Naive B cell (primary cell): ENCODE measurements at regions not wholly inside any gene's neighbourhood (a gene's known extent, or its start where the extent isn't known, plus 50 kb on each side); places are given as distances from the start of the nearest gene placed in this dataset.

ENCODE experiments used
- ATAC-seq, 2 donors: fragments of 150-1000 bp; cut with Tn5 transposase; 2 replicates each; pipeline ENCODE4 v1.10.0; 2021; ENCODE audit warnings: low read depth in 2 of 2, mild to moderate bottlenecking in 2 of 2, moderate library complexity in 2 of 2
- DNase-seq: peaks from one replicate; pipeline ENCODE4 v3.0.0; 2022
- H3K27ac Mint-ChIP-seq, 6 donors: one replicate each; pipeline ENCODE4 v1.8.0; 2020 to 2022; ENCODE audit warnings: mild to moderate bottlenecking in 6 of 6, mixed read lengths in 6 of 6, moderate library complexity in 5 of 6, inconsistent platforms in 2 of 6
- H3K27me3 Mint-ChIP-seq, 3 donors: one replicate each; pipeline ENCODE4 v1.8.0; 2021 to 2022; ENCODE audit warnings: mixed read lengths in 3 of 3, mild to moderate bottlenecking in 1 of 3
- H3K36me3 Mint-ChIP-seq, 2 donors: one replicate each; pipeline ENCODE4 v1.8.0; 2020 to 2022; ENCODE audit warnings: mixed read lengths in 2 of 2, inconsistent platforms in 1 of 2, mild to moderate bottlenecking in 1 of 2
- H3K4me1 Mint-ChIP-seq, 3 donors: one replicate each; pipeline ENCODE4 v1.8.0; 2020 to 2022; ENCODE audit warnings: mixed read lengths in 3 of 3, inconsistent platforms in 1 of 3, mild to moderate bottlenecking in 1 of 3, moderate library complexity in 1 of 3
- H3K4me3 Mint-ChIP-seq, 8 donors: one replicate each; pipeline ENCODE4 v1.8.0; 2020 to 2022; ENCODE audit warnings: mild to moderate bottlenecking in 8 of 8, mixed read lengths in 8 of 8, moderate library complexity in 8 of 8, inconsistent platforms in 2 of 8
- H3K9me3 Mint-ChIP-seq, 7 donors: one replicate each; pipeline ENCODE4 v1.8.0; 2020 to 2022; ENCODE audit warnings: mixed read lengths in 7 of 7, mild to moderate bottlenecking in 5 of 7, inconsistent platforms in 2 of 7, moderate library complexity in 1 of 7

DNA sequence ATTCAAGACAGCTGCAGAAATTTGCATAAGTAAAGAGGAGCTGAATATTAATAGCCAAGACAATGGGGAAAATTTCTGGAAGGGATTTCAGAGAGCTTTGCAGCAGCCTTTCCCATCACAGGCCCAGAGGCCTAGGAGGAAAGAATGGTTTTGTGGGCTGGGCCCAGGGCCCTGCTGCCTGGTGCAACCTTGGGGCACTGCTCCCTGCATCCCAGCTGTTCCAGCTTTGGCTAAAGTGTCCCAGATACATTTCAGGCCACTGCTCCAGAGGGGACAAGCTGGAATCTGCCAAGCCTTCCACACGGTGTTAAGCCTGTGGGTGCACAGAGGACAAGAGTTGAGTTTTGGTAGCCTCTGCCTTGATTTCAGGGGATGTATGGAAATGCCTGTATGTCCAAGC, 185.6 kb upstream of the SFRP2 start:
- H3K9me3 Mint-ChIP-seq = peaks cover 17 to 34% (median 21%) of the 10 kb centered on the region in 7 donors
- H3K36me3 Mint-ChIP-seq = peaks cover 0 to 25% of the 10 kb centered on the region in 2 donors
- H3K27ac Mint-ChIP-seq = no peak overlapping the region
- H3K4me1 Mint-ChIP-seq = no peaks in the 10 kb centered on the region
- DNase-seq = no peak
- ATAC-seq = no peak
- H3K4me3 Mint-ChIP-seq = no peak overlapping the region
- no peaks in the 10 kb centered on the region for H3K27me3 Mint-ChIP-seq

DNA sequence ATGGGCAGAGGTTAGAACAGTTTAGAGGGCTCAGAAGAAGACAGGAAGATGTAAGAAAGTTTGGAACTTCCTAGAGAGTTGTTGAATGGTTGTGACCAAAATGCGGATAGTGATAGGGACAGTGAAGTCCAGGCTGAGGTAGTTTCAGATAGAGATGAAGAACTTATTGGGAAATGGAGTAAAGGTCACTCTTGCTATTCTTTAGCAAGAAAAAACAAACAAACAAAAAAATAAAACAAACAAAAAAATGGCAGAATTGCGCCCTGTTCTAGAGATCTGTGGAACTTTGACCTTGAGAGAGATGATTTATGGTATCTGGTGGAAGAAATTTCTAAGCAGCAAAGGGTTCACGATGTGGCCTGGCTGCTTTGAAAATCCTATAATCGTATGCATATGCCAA, 185.1 kb upstream of the SFRP2 start:
- Mint-ChIP-seq H3K4me3 (no peak overlapping the region), H3K27ac (no peak overlapping the region), H3K36me3 (peaks cover 0 to 25% of the 10 kb centered on the region in 2 donors), H3K9me3 (peaks cover 17 to 34% (median 20%) of the 10 kb centered on the region in 7 donors), H3K4me1 (no peaks in the 10 kb centered on the region), H3K27me3 (no peaks in the 10 kb centered on the region)
- ATAC-seq = no peak
- no peak for DNase-seq

DNA sequence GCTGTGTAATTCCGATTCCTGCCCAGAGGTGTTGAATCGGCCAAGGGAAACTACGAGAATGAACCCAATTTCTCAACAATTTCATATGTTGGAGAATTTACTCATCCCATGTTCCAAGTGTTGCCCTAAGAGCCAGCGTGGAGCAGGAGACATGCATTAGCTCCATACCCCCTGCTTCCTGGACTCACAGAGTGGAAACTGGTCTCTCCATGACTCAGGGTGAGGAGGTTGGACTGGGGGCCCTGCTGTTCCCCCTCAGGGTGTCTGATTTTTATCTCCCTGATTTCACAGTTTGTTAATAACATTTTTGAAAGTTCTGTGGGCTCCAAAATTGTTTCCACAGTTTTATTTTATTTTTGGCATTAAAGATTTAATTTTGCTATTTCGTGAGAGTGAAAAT, 183.0 kb upstream of the SFRP2 start:
- H3K36me3 Mint-ChIP-seq = peaks cover 0 to 25% of the 10 kb centered on the region in 2 donors
- no peak overlapping the region for H3K4me3 Mint-ChIP-seq
- H3K9me3 Mint-ChIP-seq = peaks cover 17 to 34% (median 19%) of the 10 kb centered on the region in 7 donors
- H3K27me3 Mint-ChIP-seq = no peaks in the 10 kb centered on the region
- DNase-seq (no peak), ATAC-seq (no peak)
- no peak overlapping the region for H3K27ac Mint-ChIP-seq
- no peaks in the 10 kb centered on the region for H3K4me1 Mint-ChIP-seq

DNA sequence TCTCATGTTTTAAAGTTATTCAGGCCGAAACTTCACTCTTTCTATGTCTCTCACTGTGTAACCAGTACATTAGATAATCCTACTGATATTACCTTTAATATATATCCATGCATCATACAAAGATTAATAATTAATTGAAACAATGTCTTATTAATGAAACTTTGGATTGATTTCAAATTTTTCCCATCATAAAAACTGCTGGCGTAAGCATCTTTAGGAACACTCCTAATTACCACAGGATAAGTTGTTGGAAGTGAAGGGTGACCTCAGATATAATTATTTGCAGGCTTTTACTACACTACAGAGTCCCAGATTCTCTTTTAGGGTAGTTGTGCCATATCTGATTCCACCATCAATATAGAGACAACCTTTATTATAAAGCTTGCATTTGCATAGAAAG, 181.3 kb upstream of the SFRP2 start:
- H3K27ac Mint-ChIP-seq = no peak overlapping the region
- H3K27me3 Mint-ChIP-seq = no peaks in the 10 kb centered on the region
- no peak overlapping the region for H3K4me3 Mint-ChIP-seq
- ATAC-seq (no peak), DNase-seq (no peak)
- no peaks in the 10 kb centered on the region for H3K4me1 Mint-ChIP-seq
- peaks cover 0 to 15% of the 10 kb centered on the region in 2 donors for H3K36me3 Mint-ChIP-seq
- H3K9me3 Mint-ChIP-seq = peaks cover 6 to 20% (median 11%) of the 10 kb centered on the region in 7 donors

DNA sequence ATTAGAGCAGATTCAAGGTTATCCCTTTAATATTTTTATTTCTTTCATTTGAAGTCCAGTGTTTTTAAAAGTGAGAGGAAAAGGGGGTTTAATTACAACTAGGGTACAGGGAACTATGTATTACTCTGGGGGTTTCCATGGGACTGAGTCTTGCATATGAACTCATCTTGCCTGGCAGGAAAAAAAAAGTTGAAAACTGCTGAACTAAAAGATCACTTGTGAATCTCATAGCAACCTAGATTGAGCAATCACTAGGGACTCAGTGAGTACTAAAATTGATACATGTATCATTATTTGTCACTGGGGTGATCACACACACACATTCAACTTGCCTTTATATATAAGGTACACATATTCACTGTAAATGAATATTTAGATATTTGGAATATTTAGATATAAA, 180.7 kb upstream of the SFRP2 start:
- no peak for ATAC-seq
- H3K36me3 Mint-ChIP-seq = peaks cover 0 to 8% of the 10 kb centered on the region in 2 donors
- H3K27ac Mint-ChIP-seq = no peak overlapping the region
- DNase-seq = no peak
- no peaks in the 10 kb centered on the region for H3K27me3 Mint-ChIP-seq
- no peaks in the 10 kb centered on the region for H3K4me1 Mint-ChIP-seq
- peaks cover 6 to 14% (median 8%) of the 10 kb centered on the region in 7 donors for H3K9me3 Mint-ChIP-seq
- no peak overlapping the region for H3K4me3 Mint-ChIP-seq

DNA sequence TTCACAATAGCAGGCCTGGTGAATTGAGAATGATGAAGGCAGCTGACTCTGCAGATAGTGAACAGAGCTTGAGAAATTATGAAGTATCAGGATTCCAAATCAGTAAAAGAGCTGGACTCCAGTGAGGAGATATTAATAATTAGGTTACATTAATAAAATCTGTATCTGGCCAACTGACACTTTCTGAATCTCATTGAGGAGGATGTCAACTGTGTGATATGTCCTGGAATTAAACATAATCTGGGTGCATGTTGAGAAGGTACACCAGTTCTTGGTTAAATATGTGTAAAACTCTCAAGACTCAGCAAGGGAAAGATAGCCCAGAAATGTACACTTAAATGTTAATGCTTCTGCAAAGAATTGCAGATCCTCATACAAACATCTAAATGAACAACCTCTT, 177.8 kb upstream of the SFRP2 start:
- Mint-ChIP-seq H3K27me3 (peaks cover 0 to 3% (median 1%) of the 10 kb centered on the region in 3 donors), H3K36me3 (no peaks in the 10 kb centered on the region)

DNA sequence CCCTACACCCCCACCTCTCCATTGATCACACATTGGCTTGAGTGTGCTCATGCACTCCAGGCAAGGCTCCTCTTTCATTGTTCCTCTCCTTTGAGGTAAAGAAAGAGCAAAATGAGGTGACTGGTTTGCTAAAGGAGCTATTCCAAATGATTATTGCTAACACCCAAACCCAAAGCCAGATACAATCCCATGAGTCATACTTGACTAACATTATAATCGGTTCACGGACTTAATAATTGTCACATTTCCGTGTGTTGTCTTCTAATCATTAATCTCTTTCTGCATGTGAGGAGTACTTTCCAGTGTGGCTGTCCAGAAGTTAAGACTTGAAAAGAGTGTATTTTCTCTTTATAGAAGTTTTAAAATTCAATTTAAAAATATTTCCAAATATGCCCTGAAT, 174.3 kb upstream of the SFRP2 start:
- no peak for ATAC-seq

More for the DNA sequence above, 177.8 kb upstream of the SFRP2 start:
- Mint-ChIP-seq H3K4me1 (no peaks in the 10 kb centered on the region), H3K9me3 (peaks cover 0 to 6% (median 0%) of the 10 kb centered on the region in 7 donors), H3K27ac (no peak overlapping the region), H3K4me3 (no peak overlapping the region)
- DNase-seq (no peak), ATAC-seq (no peak)

DNA sequence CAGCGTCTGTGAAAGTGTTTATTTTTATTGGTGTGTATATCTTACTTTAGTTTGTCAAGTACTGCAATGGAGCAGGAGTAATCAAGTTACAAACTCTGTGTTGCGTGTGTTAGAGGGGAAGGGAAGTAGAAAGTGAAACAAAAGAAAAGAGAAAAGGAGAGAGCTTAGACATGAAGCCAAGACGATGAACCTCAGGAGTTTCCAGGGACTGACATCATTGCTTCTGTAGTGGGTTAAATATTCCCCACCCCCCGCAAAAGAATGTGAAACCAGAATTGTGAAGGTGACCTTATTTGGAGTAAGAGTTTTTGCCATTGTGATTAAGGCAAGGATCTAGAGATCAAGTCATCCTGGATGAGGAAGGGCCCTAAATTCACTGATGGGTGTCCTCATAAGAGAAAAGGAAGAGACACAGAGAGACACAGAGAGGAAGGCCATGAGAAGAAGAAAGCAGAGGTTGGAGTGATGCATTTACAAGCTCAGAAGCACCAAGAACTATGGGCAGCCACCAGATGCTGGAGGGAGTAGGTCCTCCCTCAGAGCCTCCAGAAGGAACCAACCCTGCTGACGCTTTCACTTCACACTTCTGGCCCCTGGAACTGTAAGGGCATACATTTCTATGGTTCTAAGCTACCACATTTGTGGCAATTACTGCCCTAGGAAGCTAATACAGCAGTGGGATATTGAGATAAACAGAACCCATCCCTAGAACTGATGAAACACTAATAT, 173.6 kb upstream of the SFRP2 start:
- Mint-ChIP-seq H3K9me3 (peaks cover 0 to 14% (median 0%) of the 10 kb centered on the region in 7 donors), H3K27me3 (peaks cover 0 to 5% (median 3%) of the 10 kb centered on the region in 3 donors), H3K27ac (peak overlapping the region in 2 of 6 donors; percentile 50 to 80), H3K4me3 (no peak overlapping the region), H3K4me1 (no peaks in the 10 kb centered on the region), H3K36me3 (no peaks in the 10 kb centered on the region)
- ATAC-seq (no peak), DNase-seq (no peak)

More for the DNA sequence above, 174.3 kb upstream of the SFRP2 start:
- no peaks in the 10 kb centered on the region for H3K4me1 Mint-ChIP-seq
- H3K9me3 Mint-ChIP-seq = peaks cover 0 to 14% (median 0%) of the 10 kb centered on the region in 7 donors
- no peak overlapping the region for H3K4me3 Mint-ChIP-seq
- H3K27ac Mint-ChIP-seq = no peak overlapping the region
- peaks cover 0 to 5% (median 3%) of the 10 kb centered on the region in 3 donors for H3K27me3 Mint-ChIP-seq
- no peak for DNase-seq
- H3K36me3 Mint-ChIP-seq = no peaks in the 10 kb centered on the region

DNA sequence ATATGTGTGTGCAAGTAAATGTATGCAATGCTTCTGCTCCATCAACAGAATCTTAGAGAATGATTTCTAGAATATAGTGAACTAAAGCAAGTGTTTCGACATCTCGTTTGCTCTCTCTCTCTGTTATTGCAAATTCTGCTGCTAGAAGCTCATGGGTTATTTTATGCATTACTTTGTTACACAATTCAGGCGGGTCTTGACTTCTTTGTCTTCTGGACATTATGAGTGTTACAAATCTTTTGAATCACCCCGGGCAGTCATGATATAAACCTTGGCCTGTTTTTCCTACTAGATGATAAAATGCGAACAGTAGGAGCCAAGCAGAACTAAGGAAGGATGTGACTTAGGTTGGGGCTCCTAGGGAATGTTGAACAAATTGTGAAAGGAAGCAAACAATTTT, 166.4 kb upstream of the SFRP2 start:
- Mint-ChIP-seq H3K27me3 (peaks cover 9 to 31% (median 20%) of the 10 kb centered on the region in 3 donors), H3K4me1 (peaks cover 0 to 2% (median 0%) of the 10 kb centered on the region in 3 donors), H3K4me3 (no peak overlapping the region), H3K27ac (no peak overlapping the region), H3K36me3 (no peaks in the 10 kb centered on the region), H3K9me3 (peaks cover 0 to 10% (median 9%) of the 10 kb centered on the region in 7 donors)
- DNase-seq = no peak
- no peak for ATAC-seq

DNA sequence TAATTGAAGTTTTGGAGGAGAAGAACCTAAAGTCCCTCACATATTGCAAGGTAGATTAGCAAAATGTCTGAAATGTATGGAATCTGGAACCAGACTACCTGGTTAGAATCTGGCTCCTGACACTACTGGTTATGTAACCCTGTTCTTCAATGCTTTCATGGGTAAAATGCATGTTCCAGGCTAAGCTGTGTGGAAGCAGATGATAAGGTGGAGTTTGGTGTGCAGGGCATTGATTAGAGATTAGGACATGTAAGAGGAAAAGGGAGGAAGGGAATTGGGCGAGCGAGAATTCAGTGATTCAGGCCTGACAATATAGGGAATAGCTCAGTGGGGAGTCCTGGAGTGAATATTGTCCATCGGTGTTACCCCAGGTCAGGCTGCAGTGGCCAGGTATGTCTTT, 165.8 kb upstream of the SFRP2 start:
- H3K4me3 Mint-ChIP-seq = no peak overlapping the region
- peaks cover 14 to 37% (median 22%) of the 10 kb centered on the region in 3 donors for H3K27me3 Mint-ChIP-seq
- H3K36me3 Mint-ChIP-seq = no peaks in the 10 kb centered on the region
- DNase-seq (no peak), ATAC-seq (no peak)
- H3K27ac Mint-ChIP-seq = no peak overlapping the region
- H3K9me3 Mint-ChIP-seq = peaks cover 0 to 10% (median 7%) of the 10 kb centered on the region in 7 donors
- peaks cover 0 to 4% (median 0%) of the 10 kb centered on the region in 3 donors for H3K4me1 Mint-ChIP-seq

DNA sequence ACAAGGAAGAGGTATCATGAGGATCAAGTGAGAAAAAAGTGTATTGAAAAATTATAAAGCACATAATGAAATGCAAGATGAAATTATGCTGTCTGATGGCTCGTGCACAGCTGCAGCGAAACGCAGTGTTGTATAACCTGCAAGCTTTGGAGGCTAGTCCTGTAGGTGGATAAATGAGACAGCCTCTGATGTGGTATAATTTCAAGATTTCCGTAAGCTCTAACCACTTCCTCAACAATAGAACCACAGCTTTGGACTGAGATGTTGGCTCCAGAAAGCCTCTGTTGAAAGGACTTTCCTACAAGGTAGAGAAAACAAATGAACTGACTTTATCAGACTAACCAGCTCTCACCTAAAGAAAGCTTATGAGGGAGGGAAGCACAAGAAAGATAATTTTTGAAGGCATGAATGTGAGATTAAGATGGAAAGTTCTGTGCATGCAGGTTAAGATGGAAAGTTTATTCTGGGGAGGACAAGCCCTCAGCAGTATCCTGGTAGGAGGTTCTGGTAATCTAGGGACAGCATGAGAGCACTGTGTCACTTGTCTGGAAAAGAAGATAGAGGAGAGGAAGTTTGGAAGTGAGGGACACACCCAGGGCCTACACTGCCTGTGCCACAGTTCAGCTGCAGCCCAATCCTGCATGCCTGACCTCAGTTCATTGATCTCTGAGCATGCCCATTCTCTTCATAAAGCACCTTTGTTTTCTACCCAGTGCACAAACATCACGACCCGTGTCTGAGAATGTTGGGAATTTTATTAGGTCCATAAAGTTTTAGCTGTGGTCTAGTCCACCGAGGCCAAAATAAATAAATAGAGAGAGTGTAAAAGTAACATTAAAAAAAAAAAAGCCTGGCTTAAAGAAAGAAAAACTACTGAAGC, 161.5 kb upstream of the SFRP2 start:
- DNase-seq (no peak), ATAC-seq (no peak)
- H3K27ac Mint-ChIP-seq = no peak overlapping the region
- H3K36me3 Mint-ChIP-seq = no peaks in the 10 kb centered on the region
- H3K9me3 Mint-ChIP-seq = peaks cover 0 to 8% (median 3%) of the 10 kb centered on the region in 7 donors
- peaks cover 0 to 4% (median 0%) of the 10 kb centered on the region in 3 donors for H3K4me1 Mint-ChIP-seq
- H3K4me3 Mint-ChIP-seq = no peak overlapping the region
- H3K27me3 Mint-ChIP-seq = peaks cover 40 to 49% (median 41%) of the 10 kb centered on the region in 3 donors

DNA sequence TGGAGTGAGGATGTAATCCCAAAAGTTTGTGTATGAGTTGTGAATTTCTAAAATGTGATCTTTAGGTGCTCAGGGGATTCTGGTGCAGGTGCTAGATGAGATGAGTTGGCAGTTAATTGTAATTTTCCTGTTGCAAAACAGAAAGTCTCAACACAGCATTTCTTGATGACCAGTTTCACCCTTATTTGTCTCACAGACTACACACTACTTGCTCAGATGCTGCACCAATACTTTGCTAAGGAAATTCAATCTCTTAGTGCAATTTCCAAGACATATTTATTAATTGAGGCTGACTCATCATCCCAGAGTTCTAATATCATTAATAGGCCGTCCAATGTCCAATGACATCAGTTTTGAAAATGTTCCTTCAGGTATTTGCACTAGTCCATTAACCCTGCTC, 159.2 kb upstream of the SFRP2 start:
- Mint-ChIP-seq H3K9me3 (peaks cover 0 to 8% (median 2%) of the 10 kb centered on the region in 7 donors), H3K27ac (no peak overlapping the region), H3K4me3 (no peak overlapping the region), H3K27me3 (peaks cover 33 to 40% (median 36%) of the 10 kb centered on the region in 3 donors), H3K4me1 (peaks cover 0 to 4% (median 0%) of the 10 kb centered on the region in 3 donors), H3K36me3 (no peaks in the 10 kb centered on the region)
- ATAC-seq = no peak
- DNase-seq = no peak

DNA sequence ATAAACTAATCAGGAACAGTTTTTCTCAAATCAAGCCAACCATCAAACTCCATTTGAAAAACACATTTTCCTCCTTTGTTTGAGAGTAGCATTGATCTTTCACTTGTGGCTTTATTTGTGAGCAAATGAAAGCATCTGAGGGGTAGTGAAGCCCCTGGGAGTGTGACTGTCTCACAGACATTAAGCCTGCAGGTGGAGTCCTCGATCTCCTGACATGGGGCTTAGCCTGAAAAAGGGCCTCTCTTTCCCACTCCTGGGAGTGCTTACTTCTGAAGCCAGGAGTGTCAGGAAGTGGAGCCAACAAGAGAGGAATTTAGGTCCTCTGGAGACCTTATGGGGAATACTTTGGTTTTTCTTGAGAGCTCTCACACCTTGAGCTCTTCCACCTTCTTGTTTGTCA, 158.2 kb upstream of the SFRP2 start:
- Mint-ChIP-seq H3K36me3 (no peaks in the 10 kb centered on the region), H3K27ac (no peak overlapping the region), H3K9me3 (peaks cover 0 to 8% (median 2%) of the 10 kb centered on the region in 7 donors), H3K4me3 (no peak overlapping the region), H3K4me1 (peaks cover 0 to 4% (median 0%) of the 10 kb centered on the region in 3 donors), H3K27me3 (peaks cover 28 to 39% (median 32%) of the 10 kb centered on the region in 3 donors)
- ATAC-seq (no peak), DNase-seq (no peak)
